ENCODE measurements at regions not wholly inside any gene's neighbourhood (a gene's known extent, or its start where the extent isn't known, plus 50 kb on each side); places are given as distances from the start of the nearest gene placed in this dataset.
"Not testable (repeated sequence)": the region's sequence is repeated elsewhere in the genome, so short reads cannot be mapped to it uniquely, and the experiment has no call there.

- no peaks in the 10 kb centered on the region for H3K4me1 Mint-ChIP-seq
- H3K4me3 Mint-ChIP-seq = no peak overlapping the region
- no peaks in the 10 kb centered on the region for H3K36me3 Mint-ChIP-seq
- peaks cover 4% of the 10 kb centered on the region for H3K9me3 Mint-ChIP-seq
- H3K27ac Mint-ChIP-seq = no peak overlapping the region
- no peaks in the 10 kb centered on the region for H3K27me3 Mint-ChIP-seq
- ATAC-seq = no peak
Measured at GRCh38 chrX:115978068-115978467, 192.5 kb upstream of the AGTR2 start.

DNA sequence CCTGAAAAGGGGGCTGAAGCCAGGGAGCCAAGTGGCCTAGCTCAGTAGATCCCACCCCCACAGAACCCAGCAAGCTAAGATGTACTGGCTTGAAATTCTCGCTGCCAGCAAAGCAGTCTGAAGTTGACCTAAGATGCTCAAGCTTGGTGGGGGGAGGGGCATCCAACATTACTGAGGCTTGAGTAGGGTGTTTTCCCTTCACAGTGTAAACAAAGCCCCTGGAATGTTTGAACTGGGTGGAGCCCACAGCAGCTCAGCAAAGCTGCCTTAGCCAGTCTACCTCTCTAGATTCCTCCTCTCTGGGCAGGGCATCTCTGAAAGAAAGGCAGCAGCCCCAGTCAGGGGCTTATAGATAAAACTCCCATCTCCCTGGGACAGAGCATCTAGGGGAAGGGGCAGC, 187.4 kb upstream of the AGTR2 start:
- H3K4me3 Mint-ChIP-seq, ATAC-seq, H3K27ac Mint-ChIP-seq, H3K4me1 Mint-ChIP-seq, H3K27me3 Mint-ChIP-seq, H3K36me3 Mint-ChIP-seq, H3K9me3 Mint-ChIP-seq: not testable (repeated sequence)

- H3K27me3 Mint-ChIP-seq, ATAC-seq, H3K27ac Mint-ChIP-seq, H3K4me3 Mint-ChIP-seq, H3K4me1 Mint-ChIP-seq, H3K9me3 Mint-ChIP-seq, H3K36me3 Mint-ChIP-seq: not testable (repeated sequence)
Measured at GRCh38 chrX:115987464-115987863, 183.1 kb upstream of the AGTR2 start.

GRCh38 chrX:115988825-115989224, 181.7 kb upstream of the AGTR2 start:
- H3K4me3 Mint-ChIP-seq = no peak overlapping the region
- no peaks in the 10 kb centered on the region for H3K27me3 Mint-ChIP-seq
- H3K4me1 Mint-ChIP-seq = no peaks in the 10 kb centered on the region
- peaks cover 5% of the 10 kb centered on the region for H3K9me3 Mint-ChIP-seq
- no peaks in the 10 kb centered on the region for H3K36me3 Mint-ChIP-seq
- ATAC-seq = no peak
- no peak overlapping the region for H3K27ac Mint-ChIP-seq

- H3K9me3 Mint-ChIP-seq = peaks cover 5% of the 10 kb centered on the region
- ATAC-seq = no peak
- H3K4me3 Mint-ChIP-seq = no peak overlapping the region
- no peaks in the 10 kb centered on the region for H3K27me3 Mint-ChIP-seq
- no peaks in the 10 kb centered on the region for H3K4me1 Mint-ChIP-seq
- H3K27ac Mint-ChIP-seq = no peak overlapping the region
- H3K36me3 Mint-ChIP-seq = no peaks in the 10 kb centered on the region
Measured at GRCh38 chrX:115989686-115990085, 180.9 kb upstream of the AGTR2 start.

GRCh38 chrX:116009346-116009745, 161.2 kb upstream of the AGTR2 start:
- ATAC-seq = no peak
- Mint-ChIP-seq H3K36me3 (no peaks in the 10 kb centered on the region), H3K9me3 (peaks cover 11% of the 10 kb centered on the region), H3K27me3 (no peaks in the 10 kb centered on the region), H3K27ac (no peak overlapping the region), H3K4me3 (no peak overlapping the region), H3K4me1 (no peaks in the 10 kb centered on the region)

- no peak overlapping the region for H3K4me3 Mint-ChIP-seq
- peaks cover 14% of the 10 kb centered on the region for H3K9me3 Mint-ChIP-seq
- no peak for ATAC-seq
Measured at GRCh38 chrX:116009861-116010710, 160.5 kb upstream of the AGTR2 start.

DNA sequence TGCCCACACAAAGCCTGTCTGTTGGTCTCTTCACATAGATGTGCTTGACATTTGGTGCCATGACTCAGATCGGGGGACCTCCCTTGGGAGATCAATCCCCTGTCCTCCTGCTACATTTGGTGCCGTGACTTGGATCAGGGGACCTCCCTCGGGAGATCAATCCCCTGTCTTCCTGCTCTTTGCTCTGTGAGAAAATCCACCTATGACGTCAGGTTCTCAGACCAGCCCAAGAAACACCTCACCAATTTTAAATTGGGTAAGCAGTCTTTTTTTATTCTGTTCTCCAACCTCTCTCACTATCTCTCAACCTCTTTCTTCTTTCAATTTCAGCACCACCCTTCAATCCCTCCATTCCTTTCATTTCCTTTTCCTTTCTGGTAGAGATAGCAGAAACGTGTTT, 159.6 kb upstream of the AGTR2 start:
- no peaks in the 10 kb centered on the region for H3K27me3 Mint-ChIP-seq
- no peak for ATAC-seq
- peaks cover 14% of the 10 kb centered on the region for H3K9me3 Mint-ChIP-seq
- no peaks in the 10 kb centered on the region for H3K4me1 Mint-ChIP-seq
- no peak overlapping the region for H3K4me3 Mint-ChIP-seq
- no peak overlapping the region for H3K27ac Mint-ChIP-seq
- no peaks in the 10 kb centered on the region for H3K36me3 Mint-ChIP-seq

More at GRCh38 chrX:116009861-116010710, 160.5 kb upstream of the AGTR2 start:
- Mint-ChIP-seq H3K27me3 (no peaks in the 10 kb centered on the region), H3K27ac (no peak overlapping the region), H3K4me1 (no peaks in the 10 kb centered on the region), H3K36me3 (no peaks in the 10 kb centered on the region)

DNA sequence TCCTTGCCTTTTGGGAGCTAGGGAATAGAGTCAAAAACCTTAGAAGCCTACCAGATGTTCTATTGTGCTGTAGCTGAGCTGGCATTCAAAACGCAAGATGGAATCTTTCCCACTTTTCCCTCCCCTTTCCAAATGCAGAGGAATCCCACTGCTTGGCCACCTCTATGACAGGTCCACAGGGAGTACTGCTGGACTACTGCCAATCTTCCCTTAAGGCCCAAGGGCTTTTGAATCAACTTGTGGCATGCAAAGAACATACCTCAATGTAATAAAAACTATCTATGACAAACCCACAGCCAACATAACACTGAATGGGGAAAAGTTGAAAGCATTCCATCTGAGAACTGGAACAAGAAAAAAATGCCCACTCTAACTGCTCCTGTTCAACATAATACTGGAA, 139.2 kb upstream of the AGTR2 start:
- no peak overlapping the region for H3K4me3 Mint-ChIP-seq
- H3K9me3 Mint-ChIP-seq = peaks cover 5% of the 10 kb centered on the region
- no peak overlapping the region for H3K27ac Mint-ChIP-seq
- ATAC-seq = no peak
- no peaks in the 10 kb centered on the region for H3K36me3 Mint-ChIP-seq
- no peaks in the 10 kb centered on the region for H3K4me1 Mint-ChIP-seq
- H3K27me3 Mint-ChIP-seq = no peaks in the 10 kb centered on the region
